SK-N-SH treated with all-trans-retinoic acid at 6 μM for 48 hours (cell line): ENCODE measurements at regions not wholly inside any gene's neighbourhood (a gene's known extent, or its start where the extent isn't known, plus 50 kb on each side); places are given as distances from the start of the nearest gene placed in this dataset.

Experiments
- ARNTL ChIP-seq: fragments of 450-650 bp; formaldehyde crosslinking; IDR thresholded peaks from 2 replicates; pipeline ENCODE4 v1.5.0; 2020; ENCODE audit warnings: low read depth, mild to moderate bottlenecking, moderate library complexity, borderline replicate concordance
- BACH2 ChIP-seq: fragments of 250-450 bp; sonication (Bioruptor Pico); IDR thresholded peaks from 2 replicates; pipeline ENCODE4 v1.9.0; 2021; ENCODE audit warnings: mild to moderate bottlenecking, borderline replicate concordance
- CSRNP3 ChIP-seq: fragments of 250-450 bp; sonication (Bioruptor Pico); IDR thresholded peaks from 2 replicates; pipeline ENCODE4 v1.5.1; 2021; ENCODE audit warnings: mild to moderate bottlenecking, moderate library complexity
- ISL1 ChIP-seq: fragments of 250-450 bp; sonication (Bioruptor Pico); IDR thresholded peaks from 2 replicates; pipeline ENCODE4 v2.1.2; 2022; ENCODE audit warnings: mild to moderate bottlenecking, moderate library complexity
- TSHZ2 ChIP-seq: fragments of 250-450 bp; sonication (Bioruptor Pico); IDR thresholded peaks from 2 replicates; pipeline ENCODE4 v1.5.0; 2020; ENCODE audit warnings: mild to moderate bottlenecking, moderate library complexity
- ZC3H10 ChIP-seq: fragments of 250-450 bp; sonication (Bioruptor Pico); IDR thresholded peaks from 2 replicates; pipeline ENCODE4 v1.5.1; 2021; ENCODE audit warnings: mild to moderate bottlenecking, moderate library complexity
- ZFP30 ChIP-seq: fragments of 450-650 bp; formaldehyde crosslinking; IDR thresholded peaks from 2 replicates; pipeline ENCODE4 v1.5.0; 2022; ENCODE audit warnings: mild to moderate bottlenecking, moderate library complexity

- no peak for TF ChIP-seq ZFP30 (CRISPR knock-in tag)
- TF ChIP-seq ARNTL (CRISPR knock-in tag) = no peak
- no peak for TF ChIP-seq ZC3H10 (CRISPR knock-in tag)
- TF ChIP-seq CSRNP3 (CRISPR knock-in tag) = no peak
- TF ChIP-seq ISL1 (CRISPR knock-in tag) = no peak
- TF ChIP-seq TSHZ2 (CRISPR knock-in tag) = no peak
- no peak for TF ChIP-seq BACH2
Observed at GRCh38 chr3:72257203-72257602, 472.3 kb upstream of the PROK2 start.
